ENCODE measurements at regions not wholly inside any gene's neighbourhood (a gene's known extent, or its start where the extent isn't known, plus 50 kb on each side); places are given as distances from the start of the nearest gene placed in this dataset.

GRCh38 chr2:163800951-163801381 is 65.2 kb upstream of the FIGN start:
- no peaks in the 10 kb centered on the region for H3K36me3 ChIP-seq (ENCODE audit: control insufficient read depth in 2 of 4, insufficient read depth in 4 of 4, low read length in 3 of 4)
- H3K14ac ChIP-seq (ENCODE audit: insufficient read length) = no peak overlapping the region
- no peak overlapping the region for H2BK15ac ChIP-seq (ENCODE audit: low read length)
- no peaks in the 10 kb centered on the region for H3K79me2 ChIP-seq (ENCODE audit: control insufficient read depth in 1 of 2, insufficient read depth in 2 of 2, low read length in 2 of 2)
- H3K4me1 ChIP-seq (replicated peaks in 1 of 4; ENCODE audit: control insufficient read depth in 3 of 4, insufficient read depth in 4 of 4, low read length in 3 of 4) = no peaks in the 10 kb centered on the region; a peak in 1 of 7 replicates
- FAIRE-seq = no peak
- no peak overlapping the region for H3K9ac ChIP-seq (replicated peaks in 1 of 4; ENCODE audit: extremely low read depth in 1 of 4, low read depth in 3 of 4, low read length in 3 of 4)
- DNase-seq (ENCODE audit: low read depth in 1 of 2, low spot score in 2 of 2) = no peak
- H3K23ac ChIP-seq (ENCODE audit: insufficient read length) = no peak overlapping the region
- no peaks in the 10 kb centered on the region for H3K9me3 ChIP-seq (ENCODE audit: insufficient read depth in 2 of 2, low read depth in 1 of 2, low read length in 1 of 2)
- no peaks in the 10 kb centered on the region for H3K79me1 ChIP-seq (ENCODE audit: low read depth, low read length)
- TF ChIP-seq BRCA1 (IDR thresholded peaks at IDR 0.05; ENCODE audit: low read depth, low read length) (no peak), POU5F1 (IDR thresholded peaks at IDR 0.05; ENCODE audit: low read depth, low read length) (no peak), TAF1 (IDR thresholded peaks at IDR 0.05; ENCODE audit: low read depth, low read length) (no peak)
- H4K91ac ChIP-seq (replicated peaks; ENCODE audit: insufficient read length, low read length) = no peak overlapping the region
- H4K20me1 ChIP-seq (replicated peaks in 1 of 2; ENCODE audit: control insufficient read depth in 1 of 2, insufficient read depth in 2 of 2, low read length in 2 of 2) = no peaks in the 10 kb centered on the region
- H2BK120ac ChIP-seq (replicated peaks; ENCODE audit: low read depth, low read length) = no peak overlapping the region
- ChIA-PET POLR2A (ENCODE audit: partially characterized antibody) (no interaction called here), CTCF (ENCODE audit: partially characterized antibody) (interaction anchor here (1.1 to 1.2 kb wide), 2 partner anchors 108 to 351 kb away, joined by 3 to 4 read pairs; no protein-coding TSS in a partner anchor)
- no peaks in the 10 kb centered on the region for H3K27me3 ChIP-seq (replicated peaks in 1 of 4; ENCODE audit: control insufficient read depth in 3 of 4, extremely low read depth in 1 of 4, insufficient read depth in 3 of 4, low read length in 3 of 4)
- no peak overlapping the region for H3K4me2 ChIP-seq (ENCODE audit: insufficient read depth in 1 of 2, low read depth in 2 of 2, low read length in 2 of 2)
- H2BK5ac ChIP-seq (ENCODE audit: low read depth, low read length) = no peak overlapping the region
- no peak overlapping the region for H3K56ac ChIP-seq (replicated peaks; ENCODE audit: insufficient read length, low read depth, low read length)
- no peak overlapping the region for H3K27ac ChIP-seq (ENCODE audit: low read depth, low read length)
- no peak overlapping the region for H2BK20ac ChIP-seq (ENCODE audit: low read length)
- H2AFZ ChIP-seq (ENCODE audit: low read length) = peak overlapping the region; percentile 69; the same call in 1 of the 2 replicates
- H3K4me3 ChIP-seq (ENCODE audit: extremely low read depth in 1 of 4, insufficient read depth in 2 of 4, low read depth in 3 of 4, low read length in 4 of 4) = no peak overlapping the region
- 87% methylated on average over 3 of the region's 3 CpGs; no CpG with 5 or more reads in 1 of the 2 experiments for WGBS, 2 experiments (ENCODE audit: extremely low coverage in 1 of 2, insufficient coverage in 1 of 2, insufficient read length in 1 of 2, insufficient replicate concordance in 2 of 2, low coverage in 1 of 2, low lambda C conversion rate in 2 of 2, missing lambda C conversion rate in 1 of 2)
- no peak overlapping the region for H3K4ac ChIP-seq (replicated peaks; ENCODE audit: insufficient read length, low read depth, low read length)
- no peaks in the 10 kb centered on the region for H3K23me2 ChIP-seq (ENCODE audit: low read depth, low read length)
- H3K18ac ChIP-seq (ENCODE audit: extremely low read depth, low read length) = no peak overlapping the region
- no peak overlapping the region for H2AK5ac ChIP-seq (ENCODE audit: low read depth, low read length)
- no peak overlapping the region for H4K8ac ChIP-seq (ENCODE audit: extremely low read depth, insufficient read depth, low read length)
- no peak overlapping the region for H4K5ac ChIP-seq (ENCODE audit: insufficient read length, low read depth, low read length)
- no peak overlapping the region for H2BK12ac ChIP-seq (ENCODE audit: low read depth, low read length)

All from H1 (cell line).